PFSK-1 (cell line): ENCODE measurements at regions not wholly inside any gene's neighbourhood (a gene's known extent, or its start where the extent isn't known, plus 50 kb on each side); places are given as distances from the start of the nearest gene placed in this dataset.

Source experiments
- POLR2AphosphoS5 ChIP-seq: IDR thresholded peaks from 2 replicates; pipeline ENCODE4 v1.6.1; 2012; ENCODE audit warnings: low read depth, mild to moderate bottlenecking, control low read depth, low read length, moderate library complexity
- SIN3A ChIP-seq: IDR thresholded peaks from 2 replicates; pipeline ENCODE4 v1.6.1; 2012; ENCODE audit warnings: mild to moderate bottlenecking, low read length, moderate library complexity, borderline replicate concordance; ENCODE audit not compliant: insufficient read depth
- TAF1 ChIP-seq: IDR thresholded peaks from 2 replicates; pipeline ENCODE4 v1.6.1; 2012; ENCODE audit warnings: low read length, control low read depth, borderline replicate concordance; ENCODE audit not compliant: insufficient read depth
- TF ChIP-seq, protein P1 (sequence below), 2 experiments: IDR thresholded peaks; 2 replicates each; pipeline versions ENCODE4 v1.6.1 to v1.8.0; 2011 to 2012; ENCODE audit warnings: low read depth in 2 of 2, low read length in 2 of 2, control low read depth in 1 of 2, inconsistent platforms in 1 of 2, mild to moderate bottlenecking in 1 of 2, moderate library complexity in 1 of 2; ENCODE audit not compliant: insufficient read depth in 1 of 2

DNA sequence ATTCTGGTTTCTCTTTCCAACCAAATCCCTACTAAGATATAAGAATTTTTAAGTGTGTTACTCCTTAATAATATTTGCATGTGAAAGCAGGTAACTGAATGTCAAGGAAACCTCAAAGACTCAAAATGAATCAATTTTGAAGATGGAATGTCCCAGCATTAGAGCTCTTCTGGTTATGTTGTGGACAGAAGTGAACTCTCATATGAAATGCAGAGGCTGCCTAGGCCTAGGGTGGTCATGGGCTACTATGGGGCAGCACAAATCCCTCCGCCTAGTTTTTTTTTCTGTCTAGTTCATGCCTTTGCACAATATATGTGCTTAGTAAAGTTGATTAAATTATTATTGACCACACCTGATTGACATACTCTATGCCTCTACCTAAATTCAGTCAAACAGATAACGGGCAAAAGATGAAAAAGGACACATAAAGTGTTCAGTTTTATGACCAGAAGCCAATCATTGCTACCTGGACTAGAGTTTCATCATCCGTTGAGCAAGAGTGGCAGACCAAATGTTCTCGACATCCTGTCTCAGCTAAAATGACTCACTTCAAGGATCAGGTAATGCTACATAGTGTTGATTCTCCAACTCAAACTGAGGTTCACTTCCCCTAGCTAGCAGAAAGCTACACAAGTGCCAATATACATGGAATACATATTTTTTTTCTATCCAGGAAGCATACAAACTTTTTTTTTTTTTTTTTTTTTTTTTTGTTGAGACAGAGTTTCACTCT, 1211.4 kb downstream of the VRK1 start:
- TF ChIP-seq SIN3A (no peak), TAF1 (no peak), POLR2AphosphoS5 (no peak)
- TF ChIP-seq, protein P1, sequence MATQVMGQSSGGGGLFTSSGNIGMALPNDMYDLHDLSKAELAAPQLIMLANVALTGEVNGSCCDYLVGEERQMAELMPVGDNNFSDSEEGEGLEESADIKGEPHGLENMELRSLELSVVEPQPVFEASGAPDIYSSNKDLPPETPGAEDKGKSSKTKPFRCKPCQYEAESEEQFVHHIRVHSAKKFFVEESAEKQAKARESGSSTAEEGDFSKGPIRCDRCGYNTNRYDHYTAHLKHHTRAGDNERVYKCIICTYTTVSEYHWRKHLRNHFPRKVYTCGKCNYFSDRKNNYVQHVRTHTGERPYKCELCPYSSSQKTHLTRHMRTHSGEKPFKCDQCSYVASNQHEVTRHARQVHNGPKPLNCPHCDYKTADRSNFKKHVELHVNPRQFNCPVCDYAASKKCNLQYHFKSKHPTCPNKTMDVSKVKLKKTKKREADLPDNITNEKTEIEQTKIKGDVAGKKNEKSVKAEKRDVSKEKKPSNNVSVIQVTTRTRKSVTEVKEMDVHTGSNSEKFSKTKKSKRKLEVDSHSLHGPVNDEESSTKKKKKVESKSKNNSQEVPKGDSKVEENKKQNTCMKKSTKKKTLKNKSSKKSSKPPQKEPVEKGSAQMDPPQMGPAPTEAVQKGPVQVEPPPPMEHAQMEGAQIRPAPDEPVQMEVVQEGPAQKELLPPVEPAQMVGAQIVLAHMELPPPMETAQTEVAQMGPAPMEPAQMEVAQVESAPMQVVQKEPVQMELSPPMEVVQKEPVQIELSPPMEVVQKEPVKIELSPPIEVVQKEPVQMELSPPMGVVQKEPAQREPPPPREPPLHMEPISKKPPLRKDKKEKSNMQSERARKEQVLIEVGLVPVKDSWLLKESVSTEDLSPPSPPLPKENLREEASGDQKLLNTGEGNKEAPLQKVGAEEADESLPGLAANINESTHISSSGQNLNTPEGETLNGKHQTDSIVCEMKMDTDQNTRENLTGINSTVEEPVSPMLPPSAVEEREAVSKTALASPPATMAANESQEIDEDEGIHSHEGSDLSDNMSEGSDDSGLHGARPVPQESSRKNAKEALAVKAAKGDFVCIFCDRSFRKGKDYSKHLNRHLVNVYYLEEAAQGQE (IDR thresholded peaks at IDR 0.05; ENCODE audit: insufficient read depth in 1 of 2, low read depth in 2 of 2, low read length in 2 of 2) = no peak
